Psoas muscle (tissue), 7 donors: ENCODE measurements at regions not wholly inside any gene's neighbourhood (a gene's known extent, or its start where the extent isn't known, plus 50 kb on each side); places are given as distances from the start of the nearest gene placed in this dataset.

ENCODE experiments used
- ATAC-seq, 4 donors: fragments of 200-7000 bp; cut with Tn5 transposase; one replicate each; pipeline ENCODE4 v1.9.1; 2020; ENCODE audit warnings: moderate library complexity in 3 of 4, mild to moderate bottlenecking in 2 of 4
- DNase-seq, 2 donors: peaks; one replicate each; pipeline ENCODE4 v3.0.0-alpha.2; 2020
- H3K27ac ChIP-seq: fragments of 200-600 bp; one replicate; pipeline ENCODE4 v1.8.0; 2022
- H3K27me3 ChIP-seq, 3 donors: fragments of 200-600 bp in 1 of 3; one replicate each; pipeline versions ENCODE4 v1.6.1 to v1.8.0; 2013 to 2022; ENCODE audit warnings: low read length in 2 of 3, mild to moderate bottlenecking in 2 of 3, moderate library complexity in 1 of 3; ENCODE audit not compliant: insufficient read depth in 3 of 3
- H3K36me3 ChIP-seq, 2 donors: fragments of 200-600 bp in 1 of 2; one replicate each; pipeline versions ENCODE4 v1.6.1 to v1.8.0; 2013 to 2022; ENCODE audit warnings: low read depth in 1 of 2, mild to moderate bottlenecking in 1 of 2, moderate library complexity in 1 of 2; ENCODE audit not compliant: insufficient read depth in 1 of 2
- H3K4me1 ChIP-seq: fragments of 200-600 bp; one replicate; pipeline ENCODE4 v1.8.0; 2022
- H3K4me3 ChIP-seq: fragments of 200-600 bp; one replicate; pipeline ENCODE4 v1.8.0; 2022; ENCODE audit warnings: mild to moderate bottlenecking
- H3K9me3 ChIP-seq: fragments of 200-600 bp; one replicate; pipeline ENCODE4 v1.8.0; 2022
- WGBS, 3 donors: extraction: QIAGEN DNeasy Blood & Tissue Kit; methylation state at CpG; one replicate each; pipeline versions ENCODE4 v1.1.6 to v1.1.7; 2013; 5-methylcytosine and 5-hydroxymethylcytosine counted together
- intact Hi-C, 2 donors: fragments of 100-400 bp; cut with DNase I; formaldehyde crosslinking; loops; one replicate each; pipeline versions ENCODE4 v1.11.0 to v1.14.2; 2022
- TF ChIP-seq, protein P1 (sequence below): fragments of 200-600 bp; IDR thresholded peaks from one replicate; pipeline ENCODE4 v1.8.0; 2022; ENCODE audit warnings: antibody characterized with exemption
- donor health status: healthy with polysubstance abuse.
- donor health status: DM: no; HTN: no; CAD: no; lungs with moderate emphysema.
- donor health status: Bipolar disorder and iron deficiency.
- donor health status: healthy.
- donor health status: DM: yes; HTN: yes; CAD: no.
- donor health status: DM: no; HTN: no; CAD: no.
- donor health status: DM: yes; HTN: yes; CAD: no.

GRCh38 chr18:54076166-54076565, 148.3 kb downstream of the MBD2 start:
- no peaks in the 10 kb centered on the region for H3K9me3 ChIP-seq
- DNase-seq (no peak), ATAC-seq (no peak)
- H3K27ac ChIP-seq, result no peak overlapping the region
- TF ChIP-seq, protein P1, sequence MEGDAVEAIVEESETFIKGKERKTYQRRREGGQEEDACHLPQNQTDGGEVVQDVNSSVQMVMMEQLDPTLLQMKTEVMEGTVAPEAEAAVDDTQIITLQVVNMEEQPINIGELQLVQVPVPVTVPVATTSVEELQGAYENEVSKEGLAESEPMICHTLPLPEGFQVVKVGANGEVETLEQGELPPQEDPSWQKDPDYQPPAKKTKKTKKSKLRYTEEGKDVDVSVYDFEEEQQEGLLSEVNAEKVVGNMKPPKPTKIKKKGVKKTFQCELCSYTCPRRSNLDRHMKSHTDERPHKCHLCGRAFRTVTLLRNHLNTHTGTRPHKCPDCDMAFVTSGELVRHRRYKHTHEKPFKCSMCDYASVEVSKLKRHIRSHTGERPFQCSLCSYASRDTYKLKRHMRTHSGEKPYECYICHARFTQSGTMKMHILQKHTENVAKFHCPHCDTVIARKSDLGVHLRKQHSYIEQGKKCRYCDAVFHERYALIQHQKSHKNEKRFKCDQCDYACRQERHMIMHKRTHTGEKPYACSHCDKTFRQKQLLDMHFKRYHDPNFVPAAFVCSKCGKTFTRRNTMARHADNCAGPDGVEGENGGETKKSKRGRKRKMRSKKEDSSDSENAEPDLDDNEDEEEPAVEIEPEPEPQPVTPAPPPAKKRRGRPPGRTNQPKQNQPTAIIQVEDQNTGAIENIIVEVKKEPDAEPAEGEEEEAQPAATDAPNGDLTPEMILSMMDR, result no peak
- H3K36me3 ChIP-seq, result no peaks in the 10 kb centered on the region
- WGBS, 3 donors, result 85 to 93% (median 90%) methylated on average over 1 of the region's 1 CpG
- H3K27me3 ChIP-seq, result no peaks in the 10 kb centered on the region
- intact Hi-C loops, result no loop called here
- H3K4me3 ChIP-seq, result no peak overlapping the region
- no peaks in the 10 kb centered on the region for H3K4me1 ChIP-seq

DNA sequence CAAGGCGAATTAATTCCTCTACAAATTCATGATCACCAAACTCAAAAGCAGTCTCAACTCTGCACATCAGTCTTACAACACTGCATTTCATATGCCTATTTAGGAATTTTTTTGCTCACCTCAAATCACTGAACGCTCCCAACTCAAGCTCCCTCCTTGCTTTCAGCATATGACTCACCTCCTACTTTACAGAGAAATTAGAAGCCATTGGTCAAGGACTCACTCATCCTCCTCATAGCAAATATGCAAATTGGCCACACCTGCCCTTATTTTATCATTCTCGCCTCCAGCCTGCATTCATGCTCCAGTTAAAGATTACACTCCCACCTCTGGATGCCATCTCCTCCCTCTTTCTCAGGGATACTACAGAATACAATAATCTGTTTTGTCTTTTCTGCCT, 148.8 kb downstream of the MBD2 start:
- DNase-seq, result no peak
- Histone ChIP-seq H3K4me3 (no peak overlapping the region), H3K27me3 (no peaks in the 10 kb centered on the region), H3K36me3 (no peaks in the 10 kb centered on the region), H3K27ac (no peak overlapping the region), H3K4me1 (no peaks in the 10 kb centered on the region), H3K9me3 (no peaks in the 10 kb centered on the region)
- WGBS, 3 donors, result 91 to 95% (median 93%) methylated on average over 3 of the region's 3 CpGs
- no peak for ATAC-seq
- intact Hi-C loops, result no loop called here
- TF ChIP-seq, protein P1, result no peak

DNA sequence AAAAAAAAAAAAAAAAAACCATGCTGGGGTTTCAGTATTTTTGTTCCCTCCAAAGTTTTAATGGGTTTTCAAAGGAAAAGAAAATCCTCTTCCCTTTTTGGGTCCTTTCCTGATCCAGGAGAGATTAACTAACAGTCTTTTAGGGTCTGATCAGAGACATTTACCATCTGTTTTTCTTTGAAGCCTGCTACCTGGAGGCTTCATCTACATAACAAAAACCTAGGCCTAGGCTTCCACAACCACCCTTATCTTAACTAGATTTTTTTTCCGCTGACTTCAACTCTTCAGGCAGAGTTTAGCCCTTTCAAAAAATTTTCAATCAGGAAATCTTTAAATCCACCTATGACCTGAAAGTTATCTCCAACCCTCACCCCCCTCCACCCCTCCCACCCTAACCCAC, 154.7 kb downstream of the MBD2 start:
- 0 to 87% (median 38%) methylated on average over 1 of the region's 1 CpG for WGBS, 3 donors
- no peaks in the 10 kb centered on the region for H3K27me3 ChIP-seq
- no peaks in the 10 kb centered on the region for H3K4me1 ChIP-seq
- intact Hi-C loops, result no loop called here
- H3K27ac ChIP-seq, result no peak overlapping the region
- no peaks in the 10 kb centered on the region for H3K36me3 ChIP-seq
- no peaks in the 10 kb centered on the region for H3K9me3 ChIP-seq
- DNase-seq (no peak), ATAC-seq (no peak)
- TF ChIP-seq, protein P1, result no peak
- H3K4me3 ChIP-seq, result no peak overlapping the region

- H3K9me3 ChIP-seq, result no peaks in the 10 kb centered on the region
- H3K4me1 ChIP-seq, result no peaks in the 10 kb centered on the region
- TF ChIP-seq, protein P1, result no peak
- H3K4me3 ChIP-seq, result no peak overlapping the region
- H3K36me3 ChIP-seq, result no peaks in the 10 kb centered on the region
- H3K27ac ChIP-seq, result no peak overlapping the region
- intact Hi-C loops, result no loop called here
- H3K27me3 ChIP-seq, result no peaks in the 10 kb centered on the region
- 63 to 71% (median 64%) methylated on average over 3 of the region's 3 CpGs for WGBS, 3 donors
- ATAC-seq (no peak), DNase-seq (no peak)
Observed at GRCh38 chr18:54060343-54061005, 164.0 kb downstream of the MBD2 start.
